Suppressor macrophage (primary cell): ENCODE measurements at regions not wholly inside any gene's neighbourhood (a gene's known extent, or its start where the extent isn't known, plus 50 kb on each side); places are given as distances from the start of the nearest gene placed in this dataset.
"Not testable (repeated sequence)": the region's sequence is repeated elsewhere in the genome, so short reads cannot be mapped to it uniquely, and the experiment has no call there.

Experiments used
- DNase-seq, 4 experiments: peaks; one replicate each; pipeline ENCODE4 v3.0.0-alpha.2; 2020 to 2022

DNA sequence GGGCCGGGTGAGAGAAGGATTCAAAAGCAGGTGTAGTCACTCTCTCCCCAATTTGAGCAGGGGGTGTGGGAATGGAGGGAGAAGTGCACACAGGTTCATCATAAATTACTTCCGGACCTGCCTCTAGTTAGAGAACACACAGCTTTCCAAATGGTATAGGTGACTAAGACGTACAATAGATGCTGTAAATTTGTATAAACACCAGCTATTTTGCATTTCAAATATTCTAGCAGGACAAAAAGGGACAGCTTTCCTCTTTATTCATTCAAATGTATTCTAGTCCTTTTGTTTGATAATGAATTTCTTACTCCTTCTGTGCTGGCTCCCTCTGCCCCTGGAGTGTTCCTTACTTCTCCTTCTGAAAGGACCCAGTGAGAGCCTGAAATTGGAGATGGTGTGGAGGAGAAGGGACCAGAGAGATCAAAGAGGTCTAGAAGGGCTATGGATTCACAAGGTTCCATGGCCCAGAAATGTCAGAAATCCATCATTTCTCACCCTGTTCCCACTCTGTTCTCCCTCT is 53.2 kb upstream of the SH3BP4 start:
- no peak for DNase-seq

DNA sequence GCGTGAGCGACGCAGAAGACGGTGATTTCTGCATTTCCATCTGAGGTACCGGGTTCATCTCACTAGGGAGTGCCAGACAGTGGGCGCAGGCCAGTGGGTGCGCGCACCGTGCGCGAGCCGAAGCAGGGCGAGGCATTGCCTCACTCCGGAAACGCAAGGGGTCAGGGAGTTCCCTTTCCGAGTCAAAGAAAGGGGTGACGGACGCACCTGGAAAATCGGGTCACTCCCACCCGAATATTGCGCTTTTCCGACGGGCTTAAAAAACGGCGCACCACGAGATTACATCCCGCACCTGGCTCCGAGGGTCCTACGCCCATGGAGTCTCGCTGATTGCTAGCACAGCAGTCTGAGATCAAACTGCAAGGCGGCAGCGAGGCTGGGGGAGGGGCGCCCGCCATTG is 63.4 kb upstream of the SH3BP4 start:
- DNase-seq: not testable (repeated sequence)

DNA sequence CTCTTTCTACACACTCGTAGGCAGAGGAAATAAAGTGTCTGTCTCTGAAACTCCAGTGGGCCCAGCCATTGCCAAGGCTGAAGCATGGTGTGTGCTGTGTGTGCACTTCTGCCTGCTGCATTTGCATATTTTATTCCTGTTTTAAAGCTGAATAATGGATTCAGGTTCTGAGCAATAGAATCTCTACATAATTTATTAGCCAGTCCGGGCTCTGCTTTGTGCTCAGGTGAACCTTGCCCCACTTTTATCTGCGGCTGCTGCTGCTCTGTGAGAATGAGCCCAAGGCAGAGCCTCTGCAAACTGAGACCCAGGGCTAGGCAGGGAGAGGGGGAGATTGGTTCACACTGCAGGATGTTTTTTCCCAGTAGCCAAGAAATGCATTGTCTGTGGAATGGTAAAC is 64.6 kb upstream of the SH3BP4 start:
- no peak for DNase-seq

DNA sequence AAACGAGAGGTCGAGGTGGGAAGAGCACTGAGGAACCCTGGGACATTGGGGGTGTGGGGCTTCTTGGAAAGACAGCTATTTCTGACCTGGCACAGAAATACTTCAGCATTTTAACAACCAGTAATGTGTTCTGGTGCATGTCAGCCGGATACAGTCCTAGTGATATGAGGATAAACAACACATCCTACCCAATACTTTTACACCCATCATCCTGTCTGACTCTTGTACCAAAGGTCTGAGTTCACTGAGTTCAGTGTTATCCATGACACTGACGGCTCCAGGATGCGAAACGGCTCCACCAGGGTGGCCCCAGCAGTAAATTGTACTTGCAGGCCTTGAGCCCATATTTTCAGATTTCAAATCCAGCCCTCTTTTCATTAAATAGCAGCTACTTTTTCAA is 65.9 kb upstream of the SH3BP4 start:
- no peak for DNase-seq

DNA sequence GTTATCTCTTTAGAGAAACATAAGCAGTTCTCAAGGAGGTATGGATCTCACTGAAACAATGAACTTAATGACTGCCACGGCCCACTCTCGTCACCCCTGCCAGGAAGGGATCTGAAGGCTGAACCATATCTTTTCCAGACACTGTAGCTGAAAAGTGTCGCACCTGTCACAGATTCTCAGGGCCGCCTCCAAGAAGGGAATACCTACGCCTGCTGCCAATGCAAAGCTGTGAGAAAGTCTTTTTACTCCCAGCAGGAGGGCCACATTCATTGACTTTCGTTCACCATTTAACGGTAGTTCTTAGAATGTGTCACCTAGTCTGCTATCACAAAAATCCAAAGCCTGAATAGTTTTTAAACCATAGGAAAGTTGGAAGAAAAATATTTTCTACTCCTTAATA is 66.7 kb upstream of the SH3BP4 start:
- DNase-seq: no peak

DNA sequence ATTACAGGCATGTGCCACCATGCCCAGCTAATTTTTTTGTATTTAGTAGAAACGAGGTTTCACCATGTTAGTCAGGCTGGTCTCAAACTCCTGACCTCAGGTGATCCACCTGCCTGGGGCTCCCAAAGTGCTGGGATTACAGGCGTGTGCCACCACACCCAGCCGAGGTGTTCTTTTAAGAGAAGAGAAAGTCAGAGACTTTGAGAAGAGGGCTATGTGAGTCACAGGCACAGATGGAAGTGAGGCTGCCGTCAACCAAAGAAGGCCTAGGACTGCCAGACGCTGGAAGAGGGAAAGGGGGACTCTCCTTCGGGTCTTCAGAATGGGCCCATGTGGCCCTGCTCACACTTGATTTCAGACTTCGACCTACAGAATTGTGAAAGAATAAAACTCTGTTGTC is 67.2 kb upstream of the SH3BP4 start:
- DNase-seq: no peak

DNA sequence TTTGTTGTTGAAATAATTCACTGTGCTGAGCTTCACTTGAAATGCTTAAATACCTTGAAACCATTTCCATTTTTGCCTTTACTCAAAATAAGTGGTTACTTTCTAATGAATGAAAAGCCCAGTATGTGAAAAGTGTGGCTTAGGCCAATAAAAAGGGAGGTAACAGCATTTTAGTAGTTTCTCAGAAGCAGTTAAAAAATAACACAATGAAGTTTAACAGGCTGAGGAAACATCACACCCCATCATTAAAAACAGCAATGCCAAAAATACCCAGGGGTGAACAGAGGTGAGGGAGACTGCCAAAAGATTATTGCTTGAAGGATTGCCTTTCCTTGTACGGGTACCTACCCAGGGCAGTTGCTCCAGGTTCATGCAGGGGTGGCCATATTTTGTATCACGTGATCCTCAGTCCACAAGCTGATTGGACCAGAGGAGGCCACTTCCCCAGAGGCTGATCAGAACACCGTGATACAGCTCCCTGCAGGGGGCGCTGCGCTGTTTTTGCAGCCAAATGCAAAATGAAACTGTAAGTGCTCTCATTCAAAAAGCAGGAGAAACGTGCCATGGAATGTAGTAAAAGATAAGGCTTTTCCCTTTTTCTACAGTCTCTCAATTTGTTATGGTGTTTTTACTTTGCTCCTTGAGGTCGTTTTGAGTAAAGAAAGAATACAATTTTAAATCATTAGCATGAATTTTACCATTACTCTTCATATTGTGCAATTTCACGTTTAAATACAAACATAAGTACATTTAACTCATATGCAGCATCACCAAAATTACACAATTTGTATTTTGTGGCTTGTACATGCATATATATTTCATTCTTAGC is 70.2 kb upstream of the SH3BP4 start:
- DNase-seq: peak; percentile 57 to 81 (median 70)

DNA sequence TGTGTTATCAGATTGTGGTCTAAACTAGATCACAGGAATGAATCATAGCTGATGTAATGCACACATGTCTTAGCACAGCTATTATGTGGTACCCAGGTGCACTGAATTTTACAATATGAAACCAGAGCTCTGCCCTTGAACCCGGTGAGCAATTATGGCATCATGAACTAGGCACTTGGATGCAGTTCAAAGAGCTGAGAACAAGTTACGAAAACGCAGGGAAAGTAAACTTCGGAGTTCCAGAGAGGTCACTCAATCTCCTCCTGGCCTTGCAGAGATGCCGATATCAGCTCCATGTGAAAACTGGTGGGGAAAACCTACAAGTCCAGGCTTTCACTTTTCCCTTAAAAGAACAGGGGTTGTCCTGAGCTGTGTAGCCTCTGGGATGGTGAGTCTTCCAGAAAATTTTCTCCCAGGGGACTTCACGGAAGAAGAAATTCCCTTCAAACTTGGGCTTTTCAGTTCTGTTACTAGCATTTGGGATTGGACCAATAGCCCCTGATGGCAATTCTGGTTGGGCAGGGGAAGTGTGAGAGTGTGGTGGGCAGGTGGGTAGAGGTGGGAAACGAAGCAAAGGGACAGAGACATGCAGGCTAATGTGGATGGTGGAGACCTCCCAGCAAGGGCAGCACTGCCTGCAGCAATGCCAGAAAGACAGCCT is 71.1 kb upstream of the SH3BP4 start:
- DNase-seq: no peak

DNA sequence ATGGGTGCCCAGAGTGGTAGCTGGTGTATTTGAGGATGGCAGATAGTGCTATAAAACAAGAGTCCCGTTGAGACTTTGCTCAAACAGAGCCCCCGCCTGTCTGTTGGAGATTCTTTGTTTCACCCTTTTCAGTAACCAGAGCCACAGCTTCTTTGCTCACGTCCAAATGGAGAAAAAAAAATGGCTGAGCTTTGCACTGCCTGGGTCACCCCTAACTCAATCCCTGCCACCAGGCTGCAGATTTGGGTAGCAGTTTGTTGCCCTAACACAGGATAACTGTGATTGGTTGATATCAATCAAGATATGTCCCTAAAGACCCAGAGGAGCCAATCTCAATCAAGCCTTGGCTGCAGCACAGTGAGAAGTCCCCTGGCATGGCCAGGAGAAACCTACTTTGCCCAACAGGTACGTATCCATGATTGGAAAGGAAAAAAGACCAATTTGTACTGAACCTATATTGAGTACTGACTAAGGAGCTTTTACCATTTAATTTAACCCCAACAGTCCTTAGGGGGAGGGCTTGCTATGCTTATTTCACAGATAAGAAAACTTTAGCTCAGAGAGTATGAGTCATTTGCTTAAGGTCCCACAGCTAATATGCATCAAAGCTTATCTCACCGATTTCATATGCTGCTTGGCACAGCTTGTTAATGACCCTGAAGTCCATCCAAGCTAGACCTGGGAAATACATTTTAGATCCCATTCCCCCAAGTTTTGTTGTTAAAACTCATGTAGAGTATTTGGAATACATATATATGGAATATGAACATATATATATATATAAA is 72.0 kb upstream of the SH3BP4 start:
- no peak for DNase-seq

DNA sequence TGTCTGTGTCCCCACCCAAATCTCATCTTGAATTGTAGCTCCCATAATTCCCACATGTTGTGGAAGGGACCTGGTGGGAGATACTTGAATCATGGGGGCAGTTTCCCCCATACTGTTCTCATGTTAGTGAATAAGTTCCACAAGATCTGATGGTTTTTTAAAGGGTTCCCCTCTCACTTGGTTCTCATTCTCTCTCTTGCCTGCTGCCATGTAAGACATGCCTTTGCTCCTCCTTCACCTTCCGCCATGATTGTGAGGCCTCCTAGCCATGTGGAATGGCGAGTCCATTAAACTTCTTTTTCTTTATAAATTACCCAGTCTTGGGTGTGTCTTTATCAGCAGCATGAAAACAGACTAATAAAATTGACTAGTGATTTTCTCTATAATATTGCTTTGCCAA is 75.2 kb upstream of the SH3BP4 start:
- not testable (repeated sequence) for DNase-seq

DNA sequence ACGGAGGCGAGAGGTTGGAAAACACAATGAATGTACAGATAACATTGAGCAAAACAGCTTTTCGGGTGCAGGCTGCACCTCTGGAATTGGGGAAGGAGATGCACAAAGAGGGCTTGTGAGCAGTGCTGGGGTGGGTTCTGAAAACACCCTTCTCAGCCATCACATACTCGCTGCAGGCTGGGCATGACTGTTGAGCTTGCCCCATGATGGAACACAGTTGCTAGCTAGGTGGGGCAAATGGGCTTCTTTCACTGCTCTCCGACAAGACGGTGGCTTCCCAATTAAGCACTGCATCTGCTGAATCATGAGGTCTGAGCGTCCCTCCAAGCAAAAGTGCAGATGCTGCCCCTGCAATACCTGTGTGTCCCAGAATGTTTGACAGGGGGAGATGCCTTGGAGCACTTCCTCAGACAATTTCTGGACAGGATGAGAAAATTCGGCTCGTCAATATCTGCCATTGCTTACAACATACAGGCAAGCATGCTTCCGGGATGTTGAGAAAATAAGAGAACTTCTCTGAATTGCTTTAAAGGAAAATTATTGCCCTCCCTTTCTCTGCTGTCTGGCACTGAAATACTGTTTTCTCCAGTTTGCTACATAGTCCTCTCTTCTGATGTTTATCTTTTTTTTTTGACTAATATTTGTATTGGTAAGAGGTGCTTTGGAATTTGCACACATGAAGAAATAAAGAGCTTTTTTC is 77.3 kb upstream of the SH3BP4 start:
- DNase-seq: no peak

DNA sequence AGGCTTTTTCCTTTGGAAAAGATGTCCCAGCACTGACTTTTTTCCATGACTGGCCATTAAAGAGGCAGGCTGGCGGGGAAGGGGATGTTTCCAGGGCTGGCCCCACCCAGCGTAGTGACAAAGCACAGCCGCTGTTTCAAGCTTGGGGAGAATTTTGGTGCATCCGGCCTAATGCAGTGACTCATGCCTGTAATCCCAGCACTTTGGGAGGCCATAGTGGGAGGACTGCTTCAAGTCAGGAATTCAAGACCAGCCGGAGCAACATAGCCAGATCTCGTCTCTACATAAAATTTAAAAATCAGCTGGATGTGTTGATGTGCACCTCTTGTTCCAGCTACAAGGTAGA is 78.0 kb upstream of the SH3BP4 start:
- DNase-seq: no peak

DNA sequence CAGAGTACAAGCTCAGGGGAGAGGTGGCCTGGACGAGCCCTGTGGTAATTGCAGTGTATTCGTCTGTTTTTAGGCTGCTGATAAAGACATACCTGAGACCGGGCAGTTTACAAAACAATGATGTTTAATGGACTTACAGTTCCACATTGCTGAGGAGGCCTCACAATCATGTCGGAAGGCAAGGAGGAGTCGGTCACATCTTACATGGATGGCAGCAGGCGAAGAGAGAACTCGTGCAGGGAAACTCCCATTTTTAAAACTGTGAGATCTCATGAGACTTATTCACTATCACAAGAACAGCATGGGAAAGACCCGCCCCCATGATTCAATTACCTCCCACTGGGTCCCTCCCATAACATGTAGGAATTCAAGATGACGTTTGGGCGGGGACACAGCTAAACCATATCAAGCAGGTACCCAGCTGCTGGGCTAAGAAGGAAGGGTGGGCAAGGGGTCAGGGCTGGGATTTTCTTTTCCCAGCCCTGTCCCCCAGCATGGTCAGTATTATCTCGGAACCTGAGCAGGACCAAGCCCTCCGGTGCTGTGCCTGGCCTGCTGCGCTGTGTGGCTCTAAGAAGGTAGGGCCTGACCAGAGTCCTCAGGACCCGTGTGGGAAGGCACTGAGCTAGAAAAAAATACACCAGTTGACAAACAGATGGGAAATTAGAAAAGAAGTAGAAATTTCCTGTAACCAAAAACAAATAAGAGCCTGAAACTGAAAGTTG is 78.6 kb upstream of the SH3BP4 start:
- no peak for DNase-seq

DNA sequence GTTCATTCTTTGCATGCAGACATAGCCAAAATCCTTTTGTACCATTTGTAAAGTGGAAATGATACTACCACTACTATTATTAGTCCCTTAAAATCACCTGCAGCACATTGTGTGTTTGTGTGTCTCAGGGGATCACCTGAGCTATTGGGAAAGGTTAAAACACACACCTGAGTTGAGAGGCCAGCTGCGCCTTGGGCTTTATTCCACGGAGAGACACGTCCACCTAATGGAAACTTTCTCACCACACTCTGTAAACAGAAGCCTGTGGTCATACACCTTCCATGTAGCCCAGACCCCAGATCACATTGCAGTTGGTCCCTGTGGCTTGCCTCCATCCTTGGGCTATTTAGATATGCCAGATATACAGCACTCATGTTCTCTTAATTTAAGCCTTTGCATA is 81.8 kb upstream of the SH3BP4 start:
- DNase-seq: no peak

DNA sequence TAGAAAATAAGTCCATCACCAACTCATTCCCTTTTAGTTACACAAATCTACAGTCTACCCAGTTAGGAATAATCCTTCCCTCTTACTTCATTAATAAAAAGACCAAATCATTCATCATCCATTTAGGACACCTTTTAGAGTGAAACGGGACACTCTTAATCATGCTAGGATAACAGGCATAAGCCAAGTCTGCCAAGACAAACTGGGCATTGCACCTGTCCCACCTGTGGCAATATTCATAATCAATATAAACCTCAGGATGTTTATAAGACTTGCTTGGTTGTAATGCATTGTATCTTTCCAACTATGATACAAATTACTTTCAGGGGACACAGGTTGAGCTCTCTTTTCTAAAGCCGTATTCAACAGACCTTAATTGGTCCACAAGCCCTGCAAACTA is 82.7 kb upstream of the SH3BP4 start:
- no peak for DNase-seq

DNA sequence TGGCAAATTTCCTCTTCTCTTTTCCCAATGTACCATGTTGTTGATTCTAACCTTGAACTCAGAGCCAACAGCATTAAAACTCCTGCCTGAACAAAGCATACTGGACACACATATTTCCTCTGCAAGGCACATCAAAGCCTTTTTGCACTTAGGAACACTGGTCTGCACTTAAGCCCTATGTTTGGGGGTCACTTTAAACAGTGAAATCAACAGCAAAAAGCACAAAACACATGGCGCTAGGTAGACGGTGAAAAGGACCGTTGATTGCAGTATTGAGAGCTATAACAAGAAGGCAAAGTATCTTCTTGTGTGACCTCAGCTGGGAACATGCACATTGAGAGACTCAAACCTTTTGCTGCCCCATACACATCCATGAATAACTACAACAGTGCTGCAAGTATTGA is 83.9 kb upstream of the SH3BP4 start:
- DNase-seq: no peak

DNA sequence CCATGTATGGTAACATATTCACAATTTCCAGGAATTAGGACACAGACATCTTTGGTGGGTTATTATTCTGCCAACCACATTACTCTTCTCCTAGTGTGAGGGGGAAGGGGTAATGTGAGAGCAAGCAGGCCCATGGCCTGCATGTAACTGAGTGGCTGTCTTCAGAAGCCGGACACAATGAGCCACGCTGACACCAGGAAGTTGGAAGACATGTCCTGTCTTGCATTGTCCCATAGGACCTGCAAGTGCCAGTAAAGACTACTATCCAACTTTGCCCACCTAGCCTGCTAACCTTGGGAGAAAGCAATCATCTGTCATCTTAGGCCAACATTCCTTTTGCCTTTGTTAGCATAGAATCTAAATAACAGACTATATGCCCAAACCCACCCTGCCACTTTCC is 86.2 kb upstream of the SH3BP4 start:
- DNase-seq: no peak

DNA sequence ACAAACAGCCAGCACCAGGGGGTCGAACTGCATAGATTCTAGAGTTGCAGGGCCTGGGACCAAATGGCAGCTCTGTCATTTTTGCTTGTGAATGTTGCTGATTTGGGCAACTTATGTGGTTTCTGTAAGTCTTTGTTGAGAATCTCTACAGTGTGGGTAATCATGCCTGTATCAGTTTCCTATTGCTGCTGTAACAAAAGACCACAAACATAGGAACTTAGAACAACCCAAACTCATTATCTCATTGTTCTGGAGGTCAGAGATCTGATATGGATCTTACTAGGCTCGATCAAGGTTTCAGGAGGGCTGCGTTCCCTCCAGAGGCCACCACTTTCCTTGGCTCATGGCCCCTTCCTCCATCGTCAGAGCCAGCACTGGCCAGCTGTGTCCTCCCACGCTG is 86.8 kb upstream of the SH3BP4 start:
- DNase-seq: no peak

DNA sequence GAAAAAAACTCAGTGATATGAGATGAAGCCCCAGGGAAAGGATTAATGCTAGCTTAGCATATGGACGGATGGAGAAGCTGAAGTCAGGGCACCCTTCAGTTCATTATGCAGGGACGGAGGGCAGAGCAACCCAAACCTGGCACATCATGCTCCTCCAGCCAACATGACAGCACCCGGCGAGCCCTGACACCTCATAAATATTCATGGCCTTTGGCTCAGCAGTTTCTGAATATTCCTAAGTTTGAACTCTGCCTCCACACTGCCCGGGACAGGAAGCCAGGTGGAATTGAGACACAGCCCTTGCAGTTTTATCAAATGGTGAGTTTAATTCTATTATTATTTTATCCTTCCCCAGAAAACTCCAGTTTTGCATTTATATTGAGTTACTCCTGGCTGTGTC is 87.3 kb upstream of the SH3BP4 start:
- no peak for DNase-seq

DNA sequence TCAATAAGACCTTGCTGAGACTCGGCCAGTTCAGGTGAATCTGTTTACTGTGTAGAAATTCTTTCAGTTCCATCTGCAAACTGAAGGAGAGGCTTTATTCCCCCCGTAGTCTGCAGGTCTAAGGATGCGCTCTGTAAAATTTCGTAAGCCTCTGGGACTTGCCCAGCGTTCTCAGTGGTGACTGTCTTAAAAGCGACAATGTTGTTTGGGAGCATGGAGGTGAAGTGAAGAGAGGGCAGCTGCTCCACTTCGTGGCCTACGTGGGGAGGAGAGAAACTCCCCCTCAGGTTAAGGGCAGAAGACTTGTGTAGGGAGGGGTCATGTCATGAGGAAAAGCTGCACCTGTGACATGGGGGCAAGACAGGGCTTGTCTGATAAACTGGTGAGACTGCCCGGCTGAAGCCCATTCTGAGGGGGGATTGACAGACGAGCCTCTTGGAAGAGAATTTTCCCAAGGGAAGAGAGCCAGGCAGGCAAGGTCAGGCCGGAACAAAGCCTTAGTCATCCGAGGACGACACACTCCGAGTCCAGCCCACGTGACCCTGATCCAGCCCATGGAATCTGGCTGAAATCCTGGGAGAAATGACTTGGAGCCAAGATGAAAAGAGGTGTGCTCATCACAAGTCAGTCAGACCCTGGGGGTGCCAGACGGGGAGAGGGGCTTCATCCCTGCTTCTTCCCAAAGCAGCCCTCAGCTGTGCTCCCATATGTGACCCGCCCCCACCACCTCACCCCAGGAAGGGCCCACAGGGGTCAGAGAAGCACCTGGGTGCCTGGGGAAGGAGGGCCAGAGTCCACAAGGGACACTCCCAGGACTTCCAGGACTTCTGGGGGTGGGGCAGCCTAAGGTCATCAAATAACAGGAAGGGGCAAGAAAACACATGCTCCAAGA is 88.5 kb upstream of the SH3BP4 start:
- DNase-seq: no peak
